ENCODE measurements at regions not wholly inside any gene's neighbourhood (a gene's known extent, or its start where the extent isn't known, plus 50 kb on each side); places are given as distances from the start of the nearest gene placed in this dataset.

DNA sequence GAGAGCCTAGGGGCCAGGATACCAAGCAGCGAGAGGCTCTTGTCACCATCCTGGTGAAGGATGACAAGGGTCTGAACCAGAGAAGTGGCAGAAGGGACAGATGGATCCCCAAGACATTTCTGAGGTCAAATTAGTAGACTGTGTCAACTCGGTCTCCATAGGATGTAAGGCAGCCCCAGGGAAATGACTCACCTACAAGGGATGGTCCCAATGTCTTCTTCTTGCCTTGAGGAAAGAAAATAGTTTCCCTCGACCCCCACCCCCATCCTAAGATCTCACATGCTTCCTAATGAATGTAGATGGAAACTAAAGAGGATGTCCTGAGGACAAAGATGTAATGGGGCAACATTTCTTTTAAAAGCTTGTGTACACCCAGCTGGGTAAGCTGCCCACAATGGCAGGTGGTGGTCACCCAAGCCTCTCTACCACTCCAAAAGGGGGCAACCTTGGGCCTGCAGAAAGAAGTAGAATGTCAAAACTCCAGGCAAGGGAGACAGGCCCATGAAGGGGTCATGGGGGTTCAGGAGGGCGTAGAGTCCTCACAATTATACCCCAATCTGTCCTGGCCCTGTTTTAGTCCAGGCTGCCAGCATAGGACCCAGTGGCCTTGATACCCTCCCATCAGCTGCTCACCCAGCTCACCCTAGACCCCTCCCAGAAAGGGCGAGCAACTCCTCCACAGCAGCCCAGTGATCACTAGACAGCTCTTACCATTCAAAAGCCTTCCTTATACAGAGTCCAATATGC is 187.4 kb downstream of the ACTL7B start:
- TF ChIP-seq SP1 (IDR thresholded peaks at IDR 0.05; ENCODE audit: low read depth) (no peak), POLR2AphosphoS5 (IDR thresholded peaks at IDR 0.05; ENCODE audit: low read depth, low read length) (no peak), POLR2A (IDR thresholded peaks at IDR 0.05; ENCODE audit: borderline replicate concordance, extremely low read depth, insufficient read depth, insufficient read length) (no peak), ZNF274 (IDR thresholded peaks at IDR 0.05; ENCODE audit: low read depth, low read length) (no peak), EGR1 (IDR thresholded peaks at IDR 0.05; ENCODE audit: low read depth) (no peak), CEBPB (IDR thresholded peaks at IDR 0.05; ENCODE audit: low read depth) (no peak), ELF1 (IDR thresholded peaks at IDR 0.05; ENCODE audit: borderline replicate concordance, low read depth) (no peak), RAD21 (IDR thresholded peaks at IDR 0.05; ENCODE audit: low read depth) (no peak), ZFX (IDR thresholded peaks at IDR 0.05) (no peak), ZBTB33 (IDR thresholded peaks at IDR 0.05; ENCODE audit: extremely low read depth, insufficient replicate concordance, low read length) (no peak)
- TF ChIP-seq, protein P1, sequence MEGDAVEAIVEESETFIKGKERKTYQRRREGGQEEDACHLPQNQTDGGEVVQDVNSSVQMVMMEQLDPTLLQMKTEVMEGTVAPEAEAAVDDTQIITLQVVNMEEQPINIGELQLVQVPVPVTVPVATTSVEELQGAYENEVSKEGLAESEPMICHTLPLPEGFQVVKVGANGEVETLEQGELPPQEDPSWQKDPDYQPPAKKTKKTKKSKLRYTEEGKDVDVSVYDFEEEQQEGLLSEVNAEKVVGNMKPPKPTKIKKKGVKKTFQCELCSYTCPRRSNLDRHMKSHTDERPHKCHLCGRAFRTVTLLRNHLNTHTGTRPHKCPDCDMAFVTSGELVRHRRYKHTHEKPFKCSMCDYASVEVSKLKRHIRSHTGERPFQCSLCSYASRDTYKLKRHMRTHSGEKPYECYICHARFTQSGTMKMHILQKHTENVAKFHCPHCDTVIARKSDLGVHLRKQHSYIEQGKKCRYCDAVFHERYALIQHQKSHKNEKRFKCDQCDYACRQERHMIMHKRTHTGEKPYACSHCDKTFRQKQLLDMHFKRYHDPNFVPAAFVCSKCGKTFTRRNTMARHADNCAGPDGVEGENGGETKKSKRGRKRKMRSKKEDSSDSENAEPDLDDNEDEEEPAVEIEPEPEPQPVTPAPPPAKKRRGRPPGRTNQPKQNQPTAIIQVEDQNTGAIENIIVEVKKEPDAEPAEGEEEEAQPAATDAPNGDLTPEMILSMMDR (IDR thresholded peaks at IDR 0.05 in 2 of 3, conservative IDR thresholded peaks at IDR 0.05 in 1 of 3; ENCODE audit: borderline replicate concordance in 1 of 3, insufficient read depth in 1 of 3, low read depth in 2 of 3, low read length in 2 of 3) = no peak
- TF ChIP-seq, protein P2, sequence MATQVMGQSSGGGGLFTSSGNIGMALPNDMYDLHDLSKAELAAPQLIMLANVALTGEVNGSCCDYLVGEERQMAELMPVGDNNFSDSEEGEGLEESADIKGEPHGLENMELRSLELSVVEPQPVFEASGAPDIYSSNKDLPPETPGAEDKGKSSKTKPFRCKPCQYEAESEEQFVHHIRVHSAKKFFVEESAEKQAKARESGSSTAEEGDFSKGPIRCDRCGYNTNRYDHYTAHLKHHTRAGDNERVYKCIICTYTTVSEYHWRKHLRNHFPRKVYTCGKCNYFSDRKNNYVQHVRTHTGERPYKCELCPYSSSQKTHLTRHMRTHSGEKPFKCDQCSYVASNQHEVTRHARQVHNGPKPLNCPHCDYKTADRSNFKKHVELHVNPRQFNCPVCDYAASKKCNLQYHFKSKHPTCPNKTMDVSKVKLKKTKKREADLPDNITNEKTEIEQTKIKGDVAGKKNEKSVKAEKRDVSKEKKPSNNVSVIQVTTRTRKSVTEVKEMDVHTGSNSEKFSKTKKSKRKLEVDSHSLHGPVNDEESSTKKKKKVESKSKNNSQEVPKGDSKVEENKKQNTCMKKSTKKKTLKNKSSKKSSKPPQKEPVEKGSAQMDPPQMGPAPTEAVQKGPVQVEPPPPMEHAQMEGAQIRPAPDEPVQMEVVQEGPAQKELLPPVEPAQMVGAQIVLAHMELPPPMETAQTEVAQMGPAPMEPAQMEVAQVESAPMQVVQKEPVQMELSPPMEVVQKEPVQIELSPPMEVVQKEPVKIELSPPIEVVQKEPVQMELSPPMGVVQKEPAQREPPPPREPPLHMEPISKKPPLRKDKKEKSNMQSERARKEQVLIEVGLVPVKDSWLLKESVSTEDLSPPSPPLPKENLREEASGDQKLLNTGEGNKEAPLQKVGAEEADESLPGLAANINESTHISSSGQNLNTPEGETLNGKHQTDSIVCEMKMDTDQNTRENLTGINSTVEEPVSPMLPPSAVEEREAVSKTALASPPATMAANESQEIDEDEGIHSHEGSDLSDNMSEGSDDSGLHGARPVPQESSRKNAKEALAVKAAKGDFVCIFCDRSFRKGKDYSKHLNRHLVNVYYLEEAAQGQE (IDR thresholded peaks at IDR 0.05; ENCODE audit: low read depth) = no peak

Data from HCT116 (cell line).